Sciatic nerve (tissue), 2 donors: ENCODE measurements at regions not wholly inside any gene's neighbourhood (a gene's known extent, or its start where the extent isn't known, plus 50 kb on each side); places are given as distances from the start of the nearest gene placed in this dataset.

Experiments
- ATAC-seq: fragments of 200-7000 bp; cut with Tn5 transposase; one replicate; pipeline ENCODE4 v1.9.1; 2020; ENCODE audit warnings: mild to moderate bottlenecking, moderate library complexity
- DNase-seq: peaks from one replicate; pipeline ENCODE4 v3.0.0-alpha.2; 2020; ENCODE audit warnings: low spot score
- intact Hi-C: fragments of 100-400 bp; cut with DNase I; formaldehyde crosslinking; loops from one replicate; pipeline ENCODE4 v1.14.2; 2022
- donor health status: DM: no; HTN: no; CAD: no.
- donor health status: DM: no; HTN: no; CAD: no.

DNA sequence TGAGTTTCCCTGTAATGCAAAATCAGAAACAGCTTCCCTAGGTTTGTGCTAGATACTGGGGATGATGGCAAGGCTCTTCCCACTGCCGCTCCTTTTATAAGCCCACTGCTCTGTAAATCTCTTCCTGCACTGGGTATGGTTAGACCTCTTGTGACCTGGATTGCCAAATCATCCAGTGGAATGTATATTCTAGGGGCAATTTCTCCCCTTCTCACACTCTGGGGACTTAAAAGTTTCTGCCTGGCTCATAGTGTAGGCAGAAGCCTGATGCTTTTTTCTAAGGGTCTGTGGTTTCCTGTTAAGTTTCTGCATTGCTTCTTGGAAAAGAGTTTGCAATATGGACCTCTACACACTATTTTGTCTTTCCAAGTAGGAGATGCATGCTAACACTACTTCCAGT lies 1582.0 kb upstream of the PCDH20 start:
- ATAC-seq (no peak), DNase-seq (no peak)
- intact Hi-C loops: no loop called here

GRCh38 chr13:62997038-62997599 lies 1581.5 kb upstream of the PCDH20 start:
- ATAC-seq (no peak), DNase-seq (no peak)
- intact Hi-C loops: no loop called here

GRCh38 chr13:62973804-62974203 lies 1558.2 kb upstream of the PCDH20 start:
- intact Hi-C loops: loop anchor here (10.0 kb wide), 1 partner anchor 101 kb away; no protein-coding TSS in a partner anchor
- DNase-seq: no peak
- no peak for ATAC-seq

- intact Hi-C loops: no loop called here
- no peak for DNase-seq
- no peak for ATAC-seq
Observed at GRCh38 chr13:62964522-62964921, 1548.9 kb upstream of the PCDH20 start.

DNA sequence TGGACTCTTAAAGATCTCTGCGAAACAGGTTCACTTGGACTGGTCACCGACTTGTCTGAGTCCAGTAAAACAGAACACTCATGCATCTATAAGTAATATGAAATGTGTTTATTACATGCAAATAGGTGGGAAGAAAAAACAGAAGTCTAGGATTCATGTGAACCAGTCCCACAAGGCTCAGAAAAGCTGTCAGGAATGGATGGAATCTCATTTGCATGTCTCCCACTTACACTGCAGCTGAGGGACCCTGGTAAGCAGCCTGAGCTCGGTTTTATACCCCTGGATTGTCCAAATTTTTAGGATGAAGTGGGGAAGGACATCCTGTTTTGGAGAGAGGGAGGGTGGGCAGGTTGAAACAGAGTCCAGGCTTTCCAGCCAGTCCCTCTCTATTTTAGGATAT lies 1545.1 kb upstream of the PCDH20 start:
- intact Hi-C loops: no loop called here
- DNase-seq (no peak), ATAC-seq (no peak)

DNA sequence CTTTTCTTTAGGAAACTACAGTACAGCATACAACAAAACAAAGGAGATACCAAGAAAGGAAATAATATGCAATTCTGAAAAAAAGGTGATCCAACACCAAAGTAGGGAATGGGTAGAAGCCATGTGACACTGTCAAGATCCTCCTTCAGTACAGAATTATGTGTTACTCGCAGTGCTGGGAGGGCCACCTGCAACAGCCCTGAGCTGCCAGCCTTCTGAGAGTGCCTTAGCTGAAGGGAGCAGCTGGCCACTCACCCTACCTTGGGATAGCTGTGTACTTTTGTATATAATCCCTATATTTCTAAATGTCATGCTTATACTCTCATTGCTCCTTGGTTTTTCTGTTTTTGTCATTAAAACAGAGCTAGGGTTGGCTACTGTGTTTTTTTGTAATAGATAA lies 1518.2 kb upstream of the PCDH20 start:
- no peak for DNase-seq
- intact Hi-C loops: no loop called here
- no peak for ATAC-seq

DNA sequence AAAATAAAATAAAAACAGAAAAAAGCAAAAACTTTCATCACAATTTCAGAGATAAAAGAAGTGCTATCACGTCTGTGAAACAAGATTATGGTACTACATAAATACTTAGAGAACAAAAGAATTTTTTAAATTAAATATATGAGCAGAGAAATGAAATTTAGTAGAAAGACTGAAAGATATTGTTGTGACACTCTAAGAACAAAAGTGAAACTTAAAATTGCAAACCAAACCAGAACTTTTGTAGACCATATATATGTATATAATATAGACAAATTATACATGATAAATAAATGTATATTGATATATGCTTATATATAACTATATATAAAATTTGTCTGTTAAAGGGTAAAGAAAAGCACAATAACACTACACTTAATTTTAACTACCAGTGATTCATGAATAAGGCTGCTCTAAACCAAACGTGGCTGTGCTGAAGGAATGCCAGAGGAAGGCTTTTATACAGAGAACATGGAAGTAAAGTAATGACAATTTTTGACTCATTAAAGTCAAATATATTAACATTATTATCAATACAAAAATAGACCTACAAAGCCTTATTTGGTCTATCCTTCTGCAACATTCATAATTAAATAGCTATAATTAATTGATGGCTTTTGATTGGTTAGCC lies 1516.7 kb upstream of the PCDH20 start:
- intact Hi-C loops: no loop called here
- DNase-seq: no peak
- ATAC-seq: no peak

GRCh38 chr13:62931853-62932252 lies 1516.2 kb upstream of the PCDH20 start:
- no peak for ATAC-seq

DNA sequence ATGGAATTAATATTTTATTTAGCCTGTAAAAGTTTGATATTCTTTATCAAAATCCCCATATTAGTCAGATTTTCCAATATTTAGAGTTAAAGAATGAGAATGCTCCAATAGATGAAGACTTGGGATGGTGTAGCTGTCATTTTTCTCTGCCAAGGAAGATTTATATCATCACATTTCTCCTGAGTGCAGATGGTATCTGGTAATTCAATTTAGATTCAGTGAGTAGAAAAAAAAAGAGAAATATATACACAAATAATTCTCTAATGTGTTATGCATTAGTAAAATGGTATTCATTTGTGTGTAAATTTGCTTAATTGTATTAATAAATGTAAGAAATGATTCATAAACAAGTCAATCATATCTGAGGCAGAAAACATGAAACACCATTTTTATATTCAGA lies 1508.7 kb upstream of the PCDH20 start:
- DNase-seq: no peak
- ATAC-seq: no peak
- intact Hi-C loops: no loop called here

More at GRCh38 chr13:62931853-62932252, 1516.2 kb upstream of the PCDH20 start:
- no peak for DNase-seq
- intact Hi-C loops: no loop called here

DNA sequence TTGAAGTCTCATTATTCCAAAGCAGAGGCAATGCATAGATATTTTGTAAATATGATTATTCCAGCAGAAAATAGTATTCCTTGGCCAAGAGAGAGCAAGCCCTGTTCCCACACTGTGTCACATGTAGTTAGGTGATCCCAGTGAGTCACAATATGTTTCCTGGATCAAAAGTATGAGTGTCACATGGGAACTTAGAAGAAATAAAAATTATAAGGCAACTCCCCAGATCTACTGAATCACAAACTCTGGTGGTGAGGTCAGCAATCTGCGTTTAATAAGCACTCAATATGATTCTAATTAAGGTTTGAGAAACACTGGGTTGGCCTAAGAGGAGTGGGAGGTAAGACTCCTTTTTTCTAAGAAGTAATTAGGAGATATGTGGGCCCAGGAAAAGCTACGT lies 1504.5 kb upstream of the PCDH20 start:
- ATAC-seq (no peak), DNase-seq (no peak)
- intact Hi-C loops: no loop called here

GRCh38 chr13:62919491-62919890 lies 1503.8 kb upstream of the PCDH20 start:
- intact Hi-C loops: no loop called here
- DNase-seq: no peak
- peak; percentile 32 for ATAC-seq

DNA sequence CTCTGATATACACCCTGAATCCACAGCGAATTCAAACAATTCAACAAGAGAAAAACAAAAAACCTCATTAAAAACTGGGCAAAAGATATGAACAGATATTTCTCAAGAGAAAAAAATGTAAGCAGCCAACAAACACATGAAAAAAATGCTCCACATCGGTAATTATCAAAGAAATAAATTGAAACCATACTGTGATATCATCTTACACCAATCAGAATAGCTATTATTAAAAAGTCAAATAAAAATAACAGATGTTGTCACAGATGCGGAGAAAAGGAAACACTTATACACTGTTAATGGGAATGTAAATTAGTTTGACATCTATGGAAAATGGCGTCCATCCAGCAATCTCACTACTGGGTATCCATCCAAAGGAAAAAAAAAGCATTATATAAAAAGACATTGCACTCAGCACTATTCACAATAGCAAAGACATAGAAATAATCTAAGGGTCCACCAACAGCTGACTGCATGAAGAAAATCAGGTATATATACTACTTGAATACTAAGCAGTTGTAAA lies 1495.0 kb upstream of the PCDH20 start:
- ATAC-seq: no peak
- DNase-seq: no peak
- intact Hi-C loops: no loop called here

- ATAC-seq: no peak
- DNase-seq: no peak
- intact Hi-C loops: no loop called here
Observed at GRCh38 chr13:62908321-62908720, 1492.7 kb upstream of the PCDH20 start.

DNA sequence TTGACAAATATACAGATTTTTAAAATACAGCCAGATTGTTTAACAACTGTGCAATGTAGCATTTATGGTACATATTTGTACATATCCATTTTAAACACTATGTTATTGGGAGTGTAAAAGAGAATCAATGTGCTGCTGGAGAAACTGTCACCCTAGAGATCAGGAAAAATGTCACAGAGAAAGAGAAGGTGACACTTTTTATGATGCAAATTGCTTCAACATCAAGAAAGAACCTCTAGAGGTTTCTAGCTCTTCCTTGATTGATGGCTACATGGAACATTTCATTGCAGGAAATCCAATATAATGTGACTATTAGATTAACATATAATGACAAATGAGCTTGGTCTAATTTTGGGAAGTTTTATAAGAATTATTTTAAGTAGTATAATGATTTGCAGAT lies 1491.2 kb upstream of the PCDH20 start:
- intact Hi-C loops: no loop called here
- ATAC-seq (no peak), DNase-seq (no peak)

DNA sequence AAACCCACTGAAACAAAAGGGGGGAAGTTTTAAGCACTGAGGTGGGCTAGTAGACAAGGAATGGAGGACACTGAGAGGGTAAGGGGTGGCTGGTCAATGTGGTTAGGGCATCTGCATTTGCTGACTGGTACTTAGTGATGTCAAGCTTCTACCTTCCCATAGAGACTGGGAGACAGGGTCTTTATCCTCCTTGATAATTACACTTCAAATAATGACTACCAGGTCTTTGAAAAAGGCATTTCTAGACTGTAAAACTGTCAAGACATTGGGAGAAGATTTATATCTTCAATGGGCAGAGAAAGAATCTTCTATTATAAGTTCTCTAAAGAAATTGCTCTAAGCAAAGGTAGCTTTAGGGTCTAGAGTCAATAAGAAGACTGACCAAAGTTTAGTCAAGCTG lies 1490.8 kb upstream of the PCDH20 start:
- intact Hi-C loops: no loop called here
- no peak for ATAC-seq
- DNase-seq: no peak

DNA sequence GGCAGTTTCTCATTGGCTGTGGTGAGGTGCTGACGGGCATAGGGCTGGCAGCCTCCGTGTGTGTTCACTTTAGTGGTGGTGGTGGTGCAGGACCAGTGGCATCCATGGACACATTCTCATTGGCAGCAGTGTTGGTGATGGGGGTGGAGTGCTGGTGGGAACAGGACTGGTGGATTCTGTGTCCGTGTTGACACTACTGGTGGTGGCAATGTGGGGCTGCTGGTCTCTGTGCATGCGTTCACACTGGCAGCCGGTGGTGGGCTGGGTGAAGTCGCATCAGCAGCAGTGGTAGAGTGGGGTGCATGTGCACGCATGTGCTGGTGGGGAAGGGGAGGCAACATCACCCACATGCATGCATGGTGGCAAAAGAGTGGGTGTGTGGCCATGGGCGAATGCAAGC lies 1471.4 kb upstream of the PCDH20 start:
- DNase-seq (no peak), ATAC-seq (no peak)
- intact Hi-C loops: loop anchor here (5.0 kb wide), 1 partner anchor 420 kb away; no protein-coding TSS in a partner anchor

DNA sequence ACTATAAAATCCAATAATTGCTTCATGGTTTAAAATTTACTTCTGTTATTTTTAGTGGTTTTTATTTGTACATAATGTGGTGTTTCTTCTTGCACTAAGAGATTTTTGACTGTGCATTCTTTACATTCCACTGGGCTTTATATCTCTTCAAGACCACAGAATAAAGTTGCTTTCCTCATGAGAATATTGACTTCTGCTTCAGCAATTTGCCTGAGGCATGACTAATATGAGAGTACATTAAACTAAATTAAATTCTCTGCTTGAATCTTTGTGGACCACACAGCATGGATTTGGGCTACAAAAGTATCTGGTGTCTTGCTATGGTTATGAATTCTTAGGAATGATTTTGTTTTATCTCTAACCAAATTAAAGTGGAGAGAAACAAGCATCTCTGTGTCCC lies 1463.4 kb upstream of the PCDH20 start:
- no peak for DNase-seq
- intact Hi-C loops: no loop called here
- ATAC-seq: no peak

GRCh38 chr13:62875118-62875640 lies 1459.5 kb upstream of the PCDH20 start:
- intact Hi-C loops: no loop called here
- ATAC-seq: no peak
- no peak for DNase-seq

GRCh38 chr13:62850331-62850730 lies 1434.7 kb upstream of the PCDH20 start:
- intact Hi-C loops: no loop called here
- no peak for ATAC-seq
- no peak for DNase-seq

GRCh38 chr13:62847520-62847919 lies 1431.9 kb upstream of the PCDH20 start:
- no peak for ATAC-seq
- intact Hi-C loops: no loop called here

GRCh38 chr13:62846302-62846701 lies 1430.7 kb upstream of the PCDH20 start:
- DNase-seq: no peak
- ATAC-seq: no peak
- intact Hi-C loops: no loop called here

More at GRCh38 chr13:62847520-62847919, 1431.9 kb upstream of the PCDH20 start:
- no peak for DNase-seq
